GM19324 (cell line): ENCODE measurements at regions not wholly inside any gene's neighbourhood (a gene's known extent, or its start where the extent isn't known, plus 50 kb on each side); places are given as distances from the start of the nearest gene placed in this dataset.

ENCODE experiments used
- ATAC-seq: cut with Tn5 transposase; IDR thresholded peaks from one replicate; pipeline ENCODE4 v1.9.1; 2021; ENCODE audit warnings: mild to moderate bottlenecking, moderate library complexity; ENCODE audit not compliant: unreplicated experiment, low FRiP score

DNA sequence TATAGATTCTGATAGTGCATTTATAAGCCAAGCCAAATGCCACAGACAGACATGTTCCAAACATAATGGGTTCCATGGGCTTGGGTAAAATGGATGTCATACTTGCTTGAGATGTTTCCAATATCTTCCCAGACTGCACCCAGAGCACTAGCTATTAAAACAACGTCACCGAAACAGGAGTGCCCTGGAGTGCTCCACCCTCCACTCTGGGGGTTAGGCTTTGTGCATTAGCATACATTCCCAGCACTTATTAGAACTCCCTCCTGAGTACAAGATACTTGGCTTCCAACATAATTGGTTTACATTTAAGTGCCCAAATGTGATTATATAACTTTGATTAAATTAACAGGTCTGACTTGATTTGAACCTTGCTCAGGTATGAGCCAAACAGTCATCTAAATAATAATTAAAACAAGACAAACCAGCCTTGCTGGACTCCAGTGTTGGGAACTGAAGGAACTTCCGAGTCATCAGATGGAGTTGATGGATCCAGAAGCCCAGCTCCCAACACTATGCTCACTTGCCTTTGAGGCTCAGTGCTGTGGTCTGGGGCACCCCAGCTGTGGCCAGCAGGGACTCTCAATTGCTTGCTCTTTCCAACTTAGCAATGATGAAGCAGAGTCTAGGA, 60.5 kb upstream of the LGALSL start:
- no peak for ATAC-seq

DNA sequence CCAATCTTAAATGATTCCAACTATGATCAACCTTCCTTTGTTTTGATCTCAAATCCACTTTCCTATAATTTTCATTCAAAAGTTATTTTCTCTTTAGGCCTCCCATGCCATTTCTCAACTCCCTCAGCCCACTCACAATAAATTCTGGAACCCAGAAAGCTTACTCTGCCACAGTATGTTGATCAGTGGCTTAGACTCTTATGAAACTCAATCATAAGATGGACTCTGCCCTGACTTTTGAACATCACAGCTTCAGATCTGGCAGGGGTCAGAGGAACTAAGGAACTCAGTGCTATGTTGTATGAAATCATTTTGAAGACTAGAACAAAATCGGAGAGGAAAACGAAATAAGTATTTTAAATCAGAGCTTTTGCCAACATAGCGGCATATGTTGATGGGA, 59.8 kb upstream of the LGALSL start:
- no peak for ATAC-seq

DNA sequence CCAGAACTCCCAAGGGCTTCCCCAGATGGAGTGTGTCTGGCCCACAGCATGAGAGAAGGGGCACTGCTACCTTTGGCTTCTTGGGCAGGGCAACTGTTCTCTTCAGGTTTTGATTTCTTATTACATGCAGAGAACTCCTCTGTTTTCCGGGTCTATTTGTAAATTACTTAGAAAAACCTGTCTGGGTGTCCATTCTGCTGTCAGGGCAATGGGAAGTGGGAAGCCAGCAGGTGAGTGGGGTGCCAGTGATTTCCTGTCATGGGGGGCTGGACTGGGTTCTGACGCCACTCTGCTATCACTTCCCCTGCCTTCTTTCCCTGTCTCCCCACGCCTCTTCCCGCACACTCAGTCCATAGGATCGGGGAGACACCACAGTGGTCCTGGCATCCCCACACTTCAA, 58.0 kb upstream of the LGALSL start:
- ATAC-seq = no peak

DNA sequence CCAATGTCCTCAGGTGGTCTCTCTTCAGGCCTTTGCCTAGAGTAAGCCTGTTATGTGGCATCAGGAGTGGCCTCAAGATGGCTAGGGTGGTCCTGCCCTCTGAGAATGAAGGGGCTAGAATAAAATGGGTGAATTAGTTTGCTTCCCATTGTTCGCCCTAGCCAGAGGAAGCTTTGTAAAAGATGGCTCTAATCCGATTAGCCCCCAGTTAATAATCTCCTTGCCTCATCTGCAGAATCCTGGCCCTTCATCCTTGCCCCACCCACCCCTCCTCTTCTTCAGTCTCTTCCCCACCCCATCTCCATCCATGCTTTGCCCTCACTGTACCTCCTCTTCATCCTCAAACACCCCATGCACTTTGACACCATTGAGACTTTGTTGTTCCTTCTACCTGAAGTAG, 57.4 kb upstream of the LGALSL start:
- no peak for ATAC-seq

DNA sequence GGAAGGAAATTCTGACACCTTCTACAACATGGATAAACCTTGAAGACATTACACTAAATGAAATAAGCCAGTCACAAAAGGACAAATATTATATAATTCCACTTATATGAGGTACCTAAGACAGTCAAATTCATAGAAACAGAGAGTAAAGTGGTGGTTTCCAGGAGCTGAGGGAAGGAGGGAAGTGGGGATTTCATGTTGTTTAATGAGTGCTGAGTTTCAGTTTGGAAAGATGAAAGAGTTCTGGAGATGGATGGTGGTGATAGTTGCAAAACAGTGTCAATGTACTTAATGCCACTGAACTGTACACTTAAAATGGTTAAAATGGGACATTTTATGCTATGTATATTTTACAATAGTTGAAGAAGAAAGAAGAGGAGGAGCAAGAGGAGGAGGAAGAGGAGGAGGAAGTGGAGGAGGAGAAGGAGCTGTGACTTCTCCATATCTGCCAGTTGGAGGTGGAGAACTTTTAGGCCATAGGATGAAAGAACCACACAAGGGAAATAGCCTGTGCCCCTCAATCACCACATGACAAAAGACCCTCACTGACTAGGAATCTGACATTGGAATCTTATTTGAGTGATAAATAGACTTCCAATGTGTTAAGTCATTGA, 55.3 kb upstream of the LGALSL start:
- no peak for ATAC-seq

DNA sequence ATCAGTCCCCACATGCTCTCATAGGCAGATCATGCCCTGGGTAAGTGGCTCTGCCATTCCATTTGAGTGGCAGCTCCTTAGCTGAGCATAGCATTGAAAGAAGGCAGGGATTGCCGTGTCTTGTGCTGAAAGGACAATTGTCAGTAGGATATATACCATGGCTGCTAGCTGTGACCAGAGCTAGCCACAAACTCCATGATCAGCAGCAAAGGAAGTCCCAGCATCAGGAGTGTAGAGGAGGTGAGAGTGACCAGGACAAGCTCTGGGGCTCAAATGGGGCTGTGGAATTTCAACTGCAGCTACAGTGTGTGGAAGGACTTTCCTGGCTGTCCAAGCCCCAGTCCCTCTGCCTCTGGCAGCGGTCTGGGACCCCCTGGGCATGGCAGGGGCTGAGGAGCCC, 54.4 kb upstream of the LGALSL start:
- no peak for ATAC-seq

DNA sequence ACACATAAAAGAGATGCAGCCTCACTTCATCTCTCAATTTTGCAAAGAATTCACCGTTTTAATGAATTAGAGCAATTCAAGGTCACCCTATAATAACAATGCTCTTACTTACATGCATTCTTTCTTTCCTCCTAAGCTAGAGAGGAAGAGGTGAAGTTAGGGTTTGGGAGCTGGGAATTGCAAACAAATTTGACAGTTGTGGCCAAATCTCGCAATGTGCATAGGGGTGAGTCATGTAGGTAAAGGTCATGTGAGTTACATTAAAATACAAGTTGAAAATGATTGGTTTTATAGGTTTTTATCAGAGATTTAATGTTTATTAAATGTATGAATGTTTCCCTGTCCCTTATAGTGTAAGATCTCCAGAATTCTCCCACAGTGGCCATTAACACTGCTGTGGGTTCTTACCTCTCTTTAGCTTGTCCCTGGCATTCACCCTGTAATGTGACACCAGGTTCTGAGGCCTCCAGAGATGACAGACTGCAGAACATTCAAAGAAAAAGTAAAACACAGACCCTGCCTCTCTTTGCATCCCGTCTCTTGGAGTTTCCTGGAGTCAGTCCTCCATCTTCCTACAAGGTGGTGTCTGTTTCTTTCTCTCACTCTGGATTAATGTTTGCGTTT, 53.7 kb upstream of the LGALSL start:
- ATAC-seq = no peak

DNA sequence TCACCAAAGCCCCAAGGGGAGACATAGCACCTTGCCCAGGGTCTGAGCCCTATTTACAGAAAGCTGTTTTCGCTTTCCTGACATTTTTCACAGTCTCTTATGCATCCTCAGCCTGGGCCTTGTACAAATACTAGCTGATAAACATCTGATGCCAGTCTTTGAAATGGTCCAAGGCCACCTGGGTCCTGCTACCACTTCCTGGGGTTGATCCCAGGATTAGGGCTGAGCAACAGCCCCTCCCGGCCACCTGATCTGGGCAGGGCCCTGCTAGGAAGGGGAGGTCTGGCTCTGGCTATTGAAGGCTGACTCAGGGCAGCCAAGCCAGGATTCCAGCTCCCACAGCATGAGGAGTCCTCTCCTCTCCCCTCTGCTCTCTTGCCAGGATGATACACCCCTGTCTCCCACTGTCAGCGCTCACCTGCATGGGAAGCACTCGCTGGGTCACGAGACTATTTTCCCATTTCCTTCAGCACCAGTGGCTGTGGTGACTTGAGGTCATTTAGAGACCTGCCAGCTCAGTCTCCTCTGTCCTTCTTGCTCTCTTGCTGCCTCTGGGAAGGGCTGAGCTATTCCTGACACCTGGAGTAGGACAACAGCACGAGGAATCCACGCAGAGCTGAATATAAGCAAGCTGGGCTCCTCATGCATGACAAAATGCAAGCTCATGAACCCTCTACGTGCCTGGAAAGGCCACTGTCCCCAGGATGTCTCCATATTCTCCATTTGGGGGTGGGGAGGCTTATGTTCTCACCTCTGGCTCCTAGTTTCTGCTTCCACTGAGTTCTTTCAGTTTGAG, 53.0 kb upstream of the LGALSL start:
- no peak for ATAC-seq

DNA sequence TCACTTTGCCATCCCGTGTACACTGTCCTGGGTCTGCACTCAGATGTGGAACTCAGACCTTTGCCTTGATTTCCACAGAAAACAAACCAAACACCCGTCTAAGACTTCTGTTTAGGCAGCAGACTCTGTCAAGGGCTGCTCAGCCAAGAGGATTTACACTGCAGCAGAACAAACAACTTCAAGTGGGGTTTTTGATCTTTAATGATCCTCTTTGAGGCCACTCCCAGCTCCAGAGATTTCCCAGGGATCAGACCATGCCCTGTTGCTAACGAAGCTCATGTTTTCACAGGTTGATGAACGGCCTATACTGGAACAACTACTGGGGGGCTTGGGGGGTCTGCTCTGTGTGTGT, 52.5 kb upstream of the LGALSL start:
- no peak for ATAC-seq

DNA sequence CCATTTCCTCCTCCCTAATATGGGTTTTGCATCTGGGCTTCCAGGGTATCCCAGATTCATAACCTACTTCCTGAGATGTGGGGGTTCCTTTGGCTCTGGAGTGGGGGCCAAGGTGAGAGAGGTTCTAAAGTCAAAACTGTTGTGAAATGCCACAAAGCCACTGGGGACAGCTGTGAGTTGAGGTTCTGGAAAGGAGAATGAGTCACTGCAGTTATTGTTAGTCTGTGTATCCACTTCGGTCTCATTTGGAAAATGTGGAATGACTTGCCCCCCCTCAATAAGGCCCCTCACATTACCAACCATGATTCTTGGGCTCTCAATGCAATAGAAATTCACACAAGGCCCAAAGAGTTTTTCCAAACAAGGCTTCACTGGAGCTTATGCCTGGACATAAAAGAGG, 51.1 kb upstream of the LGALSL start:
- no peak for ATAC-seq

DNA sequence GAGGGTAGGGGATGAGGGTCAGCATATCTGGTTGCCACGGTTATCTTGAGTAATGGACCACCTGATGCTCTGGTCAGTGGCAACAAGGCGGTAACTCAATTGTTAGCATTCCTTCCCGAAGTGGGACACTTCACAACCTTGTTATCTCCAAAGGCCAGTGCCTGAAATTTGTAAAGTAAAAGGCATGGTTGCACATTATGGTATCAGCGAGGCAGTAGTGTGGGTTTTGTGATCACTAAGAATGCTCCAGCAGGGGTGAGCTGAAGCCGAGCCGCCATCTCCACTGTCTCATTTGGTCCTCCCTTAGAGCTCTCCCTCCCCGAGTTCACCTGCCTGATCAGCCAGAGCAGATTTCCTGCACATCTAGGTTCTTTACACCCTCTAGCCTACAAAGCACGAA, 50.5 kb upstream of the LGALSL start:
- ATAC-seq = no peak

DNA sequence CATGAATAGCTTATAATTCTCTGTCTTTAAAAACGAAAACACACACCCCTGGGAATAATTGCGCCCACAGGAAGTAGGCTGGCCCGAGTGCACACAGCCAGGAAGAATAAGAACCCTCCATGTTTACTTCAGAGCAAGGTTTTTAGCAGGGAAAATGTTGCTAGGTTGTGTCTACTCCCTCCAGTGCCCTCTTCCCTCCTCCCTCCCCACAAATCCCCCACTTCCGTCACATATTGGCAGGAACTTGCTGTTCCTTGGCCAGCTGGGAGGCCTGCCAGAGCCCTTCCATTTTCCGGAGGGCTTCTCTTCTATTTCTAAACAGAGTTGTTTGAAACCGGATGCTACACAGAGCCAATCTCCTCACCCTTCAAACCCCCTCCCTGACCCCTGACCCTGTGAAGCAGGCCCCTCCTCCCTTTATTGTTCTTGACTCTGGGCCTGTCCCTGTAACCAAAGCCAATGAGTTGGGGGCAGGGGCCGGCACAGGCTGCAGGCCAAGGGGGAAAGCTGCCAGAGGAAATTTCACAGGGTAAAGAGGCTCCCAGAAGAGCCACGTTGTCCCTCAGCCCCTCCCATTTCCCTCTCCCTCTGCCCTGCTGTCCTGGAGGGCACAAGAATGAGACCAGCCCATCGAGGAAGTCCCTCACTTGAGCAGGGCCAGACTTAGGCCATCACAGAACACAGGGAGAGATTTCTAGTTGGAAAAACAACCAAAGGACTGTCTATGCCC, 49.8 kb upstream of the LGALSL start:
- no peak for ATAC-seq
